HepG2 (cell line): ENCODE measurements at regions not wholly inside any gene's neighbourhood (a gene's known extent, or its start where the extent isn't known, plus 50 kb on each side); places are given as distances from the start of the nearest gene placed in this dataset.

Source experiments
- CTCF ChIP-seq: sonication (generic); formaldehyde crosslinking; IDR thresholded peaks from 2 replicates; pipeline ENCODE4 v1.5.0; 2020; ENCODE audit warnings: mild to moderate bottlenecking, missing genetic modification reagents, moderate library complexity
- NFIC ChIP-seq: IDR thresholded peaks from 2 replicates; pipeline ENCODE4 v1.6.1; 2012; ENCODE audit warnings: mild to moderate bottlenecking, low read length, inconsistent platforms
- PATZ1 ChIP-seq: sonication (generic); formaldehyde crosslinking; IDR thresholded peaks from 2 replicates; pipeline ENCODE4 v1.4.0; 2020; ENCODE audit warnings: missing genetic modification reagents
- STAT6 ChIP-seq: sonication (generic); formaldehyde crosslinking; IDR thresholded peaks from 2 replicates; pipeline ENCODE4 v1.4.0; 2020; ENCODE audit warnings: missing genetic modification reagents, mild to moderate bottlenecking, borderline replicate concordance
- TAF1 ChIP-seq: sonication (generic); formaldehyde crosslinking; IDR thresholded peaks from 2 replicates; pipeline ENCODE4 v1.4.0; 2020; ENCODE audit warnings: missing genetic modification reagents
- USF2 ChIP-seq, 2 experiments: sonication (generic) in 1 of 2; formaldehyde crosslinking in 1 of 2; IDR thresholded peaks; 2 replicates each; pipeline versions ENCODE4 v1.5.1 to v1.6.1; 2011 to 2020; ENCODE audit warnings: borderline replicate concordance in 1 of 2, low read depth in 1 of 2, low read length in 1 of 2, mild to moderate bottlenecking in 1 of 2, missing genetic modification reagents in 1 of 2, moderate library complexity in 1 of 2
- ZBTB2 ChIP-seq: sonication (generic); formaldehyde crosslinking; IDR thresholded peaks from 2 replicates; pipeline ENCODE4 v1.8.0; 2022; ENCODE audit warnings: low read depth, missing genetic modification reagents
- ZBTB26 ChIP-seq: IDR thresholded peaks from 2 replicates; pipeline ENCODE4 v1.6.1; 2016; ENCODE audit warnings: missing compliant biosample characterization, missing genetic modification reagents, borderline replicate concordance
- ZHX1 ChIP-seq: sonication (generic); formaldehyde crosslinking; IDR thresholded peaks from 2 replicates; pipeline ENCODE4 v1.8.1; 2022; ENCODE audit warnings: low read depth, mild to moderate bottlenecking, missing genetic modification reagents
- ZNF121 ChIP-seq: sonication (generic); formaldehyde crosslinking; IDR thresholded peaks from 2 replicates; pipeline ENCODE4 v1.5.0; 2020; ENCODE audit warnings: mild to moderate bottlenecking, missing genetic modification reagents
- ZNF646 ChIP-seq: sonication (generic); formaldehyde crosslinking; IDR thresholded peaks from 2 replicates; pipeline ENCODE4 v1.9.0; 2021; ENCODE audit warnings: mild to moderate bottlenecking, missing genetic modification reagents
- ZNF878 ChIP-seq: sonication (generic); formaldehyde crosslinking; IDR thresholded peaks from 2 replicates; pipeline ENCODE4 v1.8.1; 2023; ENCODE audit warnings: mild to moderate bottlenecking, missing genetic modification reagents, moderate library complexity

GRCh38 chr3:112734171-112734570 lies 93.2 kb upstream of the CCDC80 start:
- TF ChIP-seq USF2 (IDR thresholded peaks at IDR 0.05; ENCODE audit: low read depth, low read length) (no peak), USF2 (CRISPR knock-in tag; IDR thresholded peaks at IDR 0.05; ENCODE audit: borderline replicate concordance) (no peak), ZNF878 (CRISPR knock-in tag) (no peak), STAT6 (CRISPR knock-in tag) (no peak), ZNF121 (no peak), ZBTB2 (CRISPR knock-in tag) (no peak), ZNF646 (CRISPR knock-in tag) (no peak), PATZ1 (CRISPR knock-in tag) (no peak), TAF1 (CRISPR knock-in tag) (no peak), NFIC (no peak), CTCF (CRISPR knock-in tag) (no peak), ZHX1 (CRISPR knock-in tag) (no peak), ZBTB26 (no peak)
